ENCODE measurements at regions not wholly inside any gene's neighbourhood (a gene's known extent, or its start where the extent isn't known, plus 50 kb on each side); places are given as distances from the start of the nearest gene placed in this dataset.

- Histone ChIP-seq H3K36me3 (ENCODE audit: insufficient read depth, low read length) (no peaks in the 10 kb centered on the region), H3K4me3 (ENCODE audit: low read depth, low read length, poor library complexity, severe bottlenecking) (no peak overlapping the region), H3K27ac (ENCODE audit: low read depth, low read length, poor library complexity, severe bottlenecking) (no peak overlapping the region), H3K4me1 (ENCODE audit: insufficient read depth, low read length, poor library complexity, severe bottlenecking) (peaks cover 33% of the 10 kb centered on the region), H2AFZ (ENCODE audit: low read length) (no peak overlapping the region), H3K9me3 (ENCODE audit: low read length) (no peaks in the 10 kb centered on the region), H3K9me2 (ENCODE audit: insufficient read depth, low read length) (no peaks in the 10 kb centered on the region), H3K4me2 (ENCODE audit: low read length) (no peak overlapping the region), H4K20me1 (ENCODE audit: insufficient read depth, low read length) (no peaks in the 10 kb centered on the region), H3K79me2 (ENCODE audit: insufficient read depth, low read depth, low read length) (no peaks in the 10 kb centered on the region)
- TF ChIP-seq CTCF (conservative IDR thresholded peaks at IDR 0.05; ENCODE audit: low read length) = no peak
- TF ChIP-seq EZH2phosphoT487 (IDR thresholded peaks at IDR 0.05; ENCODE audit: borderline replicate concordance, low read depth, low read length) = no peak
- no TSS peak for BruUV-seq (replicated peaks)
- ChIA-PET POLR2A (no interaction called here), CTCF (ENCODE audit: unreplicated experiment) (no interaction called here)
- no peak for DNase-seq (ENCODE audit: low spot score)
- intact Hi-C loops (cut with micrococcal nuclease; ENCODE audit: unreplicated experiment) = no loop called here
These were observed 350.2 kb upstream of the SALL3 start for GRCh38 chr18:78629426-78629825.

- Histone ChIP-seq H3K9me3 (ENCODE audit: low read length) (no peaks in the 10 kb centered on the region), H3K4me3 (ENCODE audit: low read depth, low read length, poor library complexity, severe bottlenecking) (no peak overlapping the region), H4K20me1 (ENCODE audit: insufficient read depth, low read length) (no peaks in the 10 kb centered on the region), H3K4me2 (ENCODE audit: low read length) (no peak overlapping the region), H3K27ac (ENCODE audit: low read depth, low read length, poor library complexity, severe bottlenecking) (no peak overlapping the region), H2AFZ (ENCODE audit: low read length) (no peak overlapping the region), H3K4me1 (ENCODE audit: insufficient read depth, low read length, poor library complexity, severe bottlenecking) (peaks cover 24% of the 10 kb centered on the region), H3K36me3 (ENCODE audit: insufficient read depth, low read length) (no peaks in the 10 kb centered on the region), H3K9me2 (ENCODE audit: insufficient read depth, low read length) (no peaks in the 10 kb centered on the region), H3K79me2 (ENCODE audit: insufficient read depth, low read depth, low read length) (no peaks in the 10 kb centered on the region)
- POLR2A ChIA-PET = no interaction called here
- intact Hi-C loops (cut with micrococcal nuclease; ENCODE audit: unreplicated experiment) = no loop called here
- CTCF ChIA-PET (ENCODE audit: unreplicated experiment) = no interaction called here
- TF ChIP-seq CTCF (conservative IDR thresholded peaks at IDR 0.05; ENCODE audit: low read length) (no peak), EZH2phosphoT487 (IDR thresholded peaks at IDR 0.05; ENCODE audit: borderline replicate concordance, low read depth, low read length) (no peak)
- DNase-seq (ENCODE audit: low spot score) = no peak
- BruUV-seq (replicated peaks) = no TSS peak
These were observed 349.3 kb upstream of the SALL3 start for GRCh38 chr18:78630356-78630755.

- H3K9me2 ChIP-seq (ENCODE audit: insufficient read depth, low read length) = no peaks in the 10 kb centered on the region
- no peaks in the 10 kb centered on the region for H3K79me2 ChIP-seq (ENCODE audit: insufficient read depth, low read depth, low read length)
- TF ChIP-seq EZH2phosphoT487 (IDR thresholded peaks at IDR 0.05; ENCODE audit: borderline replicate concordance, low read depth, low read length) (no peak), CTCF (conservative IDR thresholded peaks at IDR 0.05; ENCODE audit: low read length) (no peak)
- peaks cover 17% of the 10 kb centered on the region for H3K4me1 ChIP-seq (ENCODE audit: insufficient read depth, low read length, poor library complexity, severe bottlenecking)
- intact Hi-C loops (cut with micrococcal nuclease; ENCODE audit: unreplicated experiment) = no loop called here
- H3K9me3 ChIP-seq (ENCODE audit: low read length) = no peaks in the 10 kb centered on the region
- H2AFZ ChIP-seq (ENCODE audit: low read length) = no peak overlapping the region
- no peaks in the 10 kb centered on the region for H4K20me1 ChIP-seq (ENCODE audit: insufficient read depth, low read length)
- no peak for DNase-seq (ENCODE audit: low spot score)
- H3K4me2 ChIP-seq (ENCODE audit: low read length) = no peak overlapping the region
- BruUV-seq (replicated peaks) = no TSS peak
- no peaks in the 10 kb centered on the region for H3K36me3 ChIP-seq (ENCODE audit: insufficient read depth, low read length)
- ChIA-PET CTCF (ENCODE audit: unreplicated experiment) (no interaction called here), POLR2A (no interaction called here)
- no peak overlapping the region for H3K4me3 ChIP-seq (ENCODE audit: low read depth, low read length, poor library complexity, severe bottlenecking)
- H3K27ac ChIP-seq (ENCODE audit: low read depth, low read length, poor library complexity, severe bottlenecking) = no peak overlapping the region
These were observed 348.6 kb upstream of the SALL3 start for GRCh38 chr18:78630981-78631510.
